ENCODE measurements at regions not wholly inside any gene's neighbourhood (a gene's known extent, or its start where the extent isn't known, plus 50 kb on each side); places are given as distances from the start of the nearest gene placed in this dataset.

DNA sequence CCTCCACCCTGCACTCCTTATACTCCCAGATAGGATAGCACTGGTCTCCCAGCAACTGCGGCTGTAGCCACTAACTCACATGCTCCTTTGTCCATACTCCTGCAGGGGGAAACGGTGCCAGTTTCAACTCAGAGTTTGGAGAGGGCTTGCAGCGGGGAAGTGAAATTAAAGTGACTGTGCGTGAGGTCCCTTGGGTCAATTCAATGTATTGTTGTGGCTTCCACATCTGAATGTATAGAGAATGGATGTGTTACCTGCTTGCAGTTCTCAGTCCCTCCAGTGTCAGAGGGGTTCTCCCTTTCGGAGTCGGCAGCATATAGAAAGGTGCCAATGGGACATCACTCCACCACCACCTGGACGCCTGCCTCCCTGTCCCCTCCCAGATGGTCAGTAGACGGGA is 93.6 kb upstream of the CNKSR3 start:
- ChIA-PET CTCF (no interaction called here), POLR2A (no interaction called here)
- Histone ChIP-seq H3F3A (replicated peaks; ENCODE audit: insufficient read depth) (no peaks in the 10 kb centered on the region), H3K36me3 (replicated peaks in 1 of 2; ENCODE audit: control insufficient read depth in 1 of 2, insufficient read depth in 2 of 2, low read length in 1 of 2) (no peaks in the 10 kb centered on the region), H4K20me1 (ENCODE audit: insufficient read depth) (no peaks in the 10 kb centered on the region), H3K27me3 (ENCODE audit: insufficient read depth) (no peaks in the 10 kb centered on the region), H2AFZ (ENCODE audit: low read depth) (no peak overlapping the region), H3K4me1 (ENCODE audit: control insufficient read depth in 1 of 2, insufficient read depth in 2 of 2, low read depth in 1 of 2, low read length in 1 of 2) (no peaks in the 10 kb centered on the region), H3K9me3 (no peaks in the 10 kb centered on the region), H3K27ac (ENCODE audit: low read depth in 2 of 2, low read length in 1 of 2) (no peak overlapping the region), H3K9ac (no peak overlapping the region), H3K79me2 (ENCODE audit: insufficient read depth) (no peaks in the 10 kb centered on the region), H3K4me3 (ENCODE audit: low read depth in 2 of 2, low read length in 1 of 2) (no peak overlapping the region), H3K4me2 (no peak overlapping the region), H3K9me2 (no peaks in the 10 kb centered on the region)
- no peak for TF ChIP-seq RCOR1 (IDR thresholded peaks at IDR 0.05; ENCODE audit: low read length)
- TF ChIP-seq, protein P1, sequence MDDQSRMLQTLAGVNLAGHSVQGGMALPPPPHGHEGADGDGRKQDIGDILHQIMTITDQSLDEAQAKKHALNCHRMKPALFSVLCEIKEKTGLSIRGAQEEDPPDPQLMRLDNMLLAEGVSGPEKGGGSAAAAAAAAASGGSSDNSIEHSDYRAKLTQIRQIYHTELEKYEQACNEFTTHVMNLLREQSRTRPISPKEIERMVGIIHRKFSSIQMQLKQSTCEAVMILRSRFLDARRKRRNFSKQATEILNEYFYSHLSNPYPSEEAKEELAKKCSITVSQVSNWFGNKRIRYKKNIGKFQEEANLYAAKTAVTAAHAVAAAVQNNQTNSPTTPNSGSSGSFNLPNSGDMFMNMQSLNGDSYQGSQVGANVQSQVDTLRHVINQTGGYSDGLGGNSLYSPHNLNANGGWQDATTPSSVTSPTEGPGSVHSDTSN (IDR thresholded peaks at IDR 0.05) = no peak
- WGBS (ENCODE audit: low lambda C conversion rate) = 88% methylated on average over 6 of the region's 8 CpGs
- DNase-seq = no peak

DNA sequence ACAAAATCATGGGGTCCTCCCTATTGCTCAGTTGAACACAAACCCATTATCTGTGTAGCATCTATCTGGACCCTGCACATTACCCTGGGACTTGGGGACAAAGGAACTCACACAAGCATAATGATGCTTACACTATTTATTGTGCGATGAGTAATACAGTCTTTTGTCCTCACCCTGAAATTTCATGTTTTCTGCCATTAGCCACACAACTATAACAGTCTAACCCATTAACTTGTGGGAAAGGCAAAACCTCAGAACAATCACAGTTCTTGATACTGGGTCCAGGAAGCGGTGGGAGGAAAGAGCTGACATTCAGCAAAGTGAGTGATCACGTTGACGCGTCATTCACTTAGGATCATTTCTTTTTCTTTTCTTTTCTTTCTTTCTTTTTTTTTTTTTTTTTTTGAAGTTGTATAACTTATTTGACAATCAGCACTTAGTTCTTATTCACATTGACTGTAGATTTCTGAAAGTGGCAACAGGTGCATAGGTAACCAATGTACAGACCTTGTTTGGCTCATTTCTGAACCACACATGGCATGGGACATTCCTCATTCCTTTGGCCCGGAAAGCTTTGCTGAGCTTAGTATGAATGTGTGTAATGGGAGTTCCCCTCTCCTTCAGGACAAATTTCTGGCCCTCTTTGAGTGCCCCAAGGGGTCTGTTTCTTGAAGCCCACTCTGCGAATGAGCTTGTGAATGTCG is 94.8 kb upstream of the CNKSR3 start:
- DNase-seq = no peak
- no peak overlapping the region for H2AFZ ChIP-seq (ENCODE audit: low read depth)
- POLR2A ChIA-PET = no interaction called here
- no peaks in the 10 kb centered on the region for H3K36me3 ChIP-seq (replicated peaks in 1 of 2; ENCODE audit: control insufficient read depth in 1 of 2, insufficient read depth in 2 of 2, low read length in 1 of 2)
- WGBS (ENCODE audit: low lambda C conversion rate) = 89% methylated on average over 8 of the region's 8 CpGs
- no peaks in the 10 kb centered on the region for H3K9me3 ChIP-seq
- H3K4me1 ChIP-seq (ENCODE audit: control insufficient read depth in 1 of 2, insufficient read depth in 2 of 2, low read depth in 1 of 2, low read length in 1 of 2) = no peaks in the 10 kb centered on the region
- no peak overlapping the region for H3K4me2 ChIP-seq
- no peaks in the 10 kb centered on the region for H3K9me2 ChIP-seq
- H3K27ac ChIP-seq (ENCODE audit: low read depth in 2 of 2, low read length in 1 of 2) = no peak overlapping the region
- H3K9ac ChIP-seq = no peak overlapping the region
- no peaks in the 10 kb centered on the region for H4K20me1 ChIP-seq (ENCODE audit: insufficient read depth)
- TF ChIP-seq, protein P2, sequence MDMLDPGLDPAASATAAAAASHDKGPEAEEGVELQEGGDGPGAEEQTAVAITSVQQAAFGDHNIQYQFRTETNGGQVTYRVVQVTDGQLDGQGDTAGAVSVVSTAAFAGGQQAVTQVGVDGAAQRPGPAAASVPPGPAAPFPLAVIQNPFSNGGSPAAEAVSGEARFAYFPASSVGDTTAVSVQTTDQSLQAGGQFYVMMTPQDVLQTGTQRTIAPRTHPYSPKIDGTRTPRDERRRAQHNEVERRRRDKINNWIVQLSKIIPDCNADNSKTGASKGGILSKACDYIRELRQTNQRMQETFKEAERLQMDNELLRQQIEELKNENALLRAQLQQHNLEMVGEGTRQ (IDR thresholded peaks at IDR 0.05; ENCODE audit: borderline replicate concordance, low read depth, low read length) = no peak
- TF ChIP-seq EZH2phosphoT487 (IDR thresholded peaks at IDR 0.05; ENCODE audit: borderline replicate concordance, low read depth) = no peak
- TF ChIP-seq, protein P3, sequence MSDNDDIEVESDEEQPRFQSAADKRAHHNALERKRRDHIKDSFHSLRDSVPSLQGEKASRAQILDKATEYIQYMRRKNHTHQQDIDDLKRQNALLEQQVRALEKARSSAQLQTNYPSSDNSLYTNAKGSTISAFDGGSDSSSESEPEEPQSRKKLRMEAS (IDR thresholded peaks at IDR 0.05; ENCODE audit: low read depth) = no peak
- no peak overlapping the region for H3K4me3 ChIP-seq (ENCODE audit: low read depth in 2 of 2, low read length in 1 of 2)
- no peaks in the 10 kb centered on the region for H3K27me3 ChIP-seq (ENCODE audit: insufficient read depth)
- CTCF ChIA-PET = interaction anchor here (0.8 kb wide), 1 partner anchor 12 kb away, joined by 3 read pairs; no protein-coding TSS in a partner anchor
- no peaks in the 10 kb centered on the region for H3K79me2 ChIP-seq (ENCODE audit: insufficient read depth)
- H3F3A ChIP-seq (replicated peaks; ENCODE audit: insufficient read depth) = no peaks in the 10 kb centered on the region

DNA sequence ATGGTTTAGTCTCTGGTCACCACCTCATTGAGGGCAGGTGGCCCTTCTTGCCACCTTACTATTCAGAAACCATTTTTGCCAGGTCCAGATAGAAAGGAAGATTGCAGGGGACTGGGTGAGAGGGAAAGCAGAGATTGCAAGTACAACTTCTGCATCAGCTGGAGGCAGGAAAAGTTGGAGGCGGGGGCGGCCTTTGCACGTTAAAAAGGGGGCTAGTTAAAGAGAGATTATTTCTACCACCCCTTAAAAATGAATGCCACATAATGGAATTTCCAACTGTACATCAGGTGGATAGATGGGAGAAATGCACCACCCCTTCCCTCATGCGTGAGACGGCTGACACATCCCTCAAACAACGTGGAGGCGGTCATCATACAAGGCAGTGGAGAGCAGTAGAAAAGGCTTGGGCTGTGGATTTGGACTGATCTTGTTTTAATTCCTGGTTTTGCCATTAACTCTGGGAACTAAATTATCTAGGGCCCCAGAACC is 95.4 kb upstream of the CNKSR3 start:
- Histone ChIP-seq H3K4me1 (ENCODE audit: control insufficient read depth in 1 of 2, insufficient read depth in 2 of 2, low read depth in 1 of 2, low read length in 1 of 2) (no peaks in the 10 kb centered on the region), H2AFZ (ENCODE audit: low read depth) (no peak overlapping the region), H3K79me2 (ENCODE audit: insufficient read depth) (no peaks in the 10 kb centered on the region), H3K36me3 (replicated peaks in 1 of 2; ENCODE audit: control insufficient read depth in 1 of 2, insufficient read depth in 2 of 2, low read length in 1 of 2) (no peaks in the 10 kb centered on the region), H4K20me1 (ENCODE audit: insufficient read depth) (no peaks in the 10 kb centered on the region), H3K4me2 (no peak overlapping the region), H3K27ac (ENCODE audit: low read depth in 2 of 2, low read length in 1 of 2) (no peak overlapping the region), H3K27me3 (ENCODE audit: insufficient read depth) (no peaks in the 10 kb centered on the region), H3K9me2 (no peaks in the 10 kb centered on the region), H3K9ac (no peak overlapping the region), H3K4me3 (ENCODE audit: low read depth in 2 of 2, low read length in 1 of 2) (no peak overlapping the region), H3K9me3 (no peaks in the 10 kb centered on the region), H3F3A (replicated peaks; ENCODE audit: insufficient read depth) (no peaks in the 10 kb centered on the region)
- WGBS (ENCODE audit: low lambda C conversion rate) = 96% methylated on average over 7 of the region's 7 CpGs
- DNase-seq = no peak
- TF ChIP-seq RXRA (IDR thresholded peaks at IDR 0.05; ENCODE audit: borderline replicate concordance, low read depth) (no peak), NRF1 (IDR thresholded peaks at IDR 0.05; ENCODE audit: low read depth, low read length) (no peak), POLR2AphosphoS5 (IDR thresholded peaks at IDR 0.05; ENCODE audit: low read depth, low read length) (no peak), ELF1 (IDR thresholded peaks at IDR 0.05) (no peak), TEAD4 (IDR thresholded peaks at IDR 0.05; ENCODE audit: borderline replicate concordance, insufficient read depth) (no peak), MEF2A (IDR thresholded peaks at IDR 0.05; ENCODE audit: borderline replicate concordance, low read depth) (no peak), SMC3 (IDR thresholded peaks at IDR 0.05; ENCODE audit: low read depth, low read length) (no peak), EP300 (IDR thresholded peaks at IDR 0.05; ENCODE audit: borderline replicate concordance in 1 of 2, low read depth in 1 of 2, low read length in 1 of 2) (no peak), FOXJ3 (CRISPR knock-in tag; IDR thresholded peaks at IDR 0.05) (no peak), SIN3A (IDR thresholded peaks at IDR 0.05; ENCODE audit: borderline replicate concordance, low read depth, low read length) (no peak), TCF12 (IDR thresholded peaks at IDR 0.05) (no peak), EZH2phosphoT487 (IDR thresholded peaks at IDR 0.05; ENCODE audit: borderline replicate concordance, low read depth) (no peak), GATA2 (CRISPR knock-in tag; IDR thresholded peaks at IDR 0.05) (no peak)
- TF ChIP-seq, protein P4, sequence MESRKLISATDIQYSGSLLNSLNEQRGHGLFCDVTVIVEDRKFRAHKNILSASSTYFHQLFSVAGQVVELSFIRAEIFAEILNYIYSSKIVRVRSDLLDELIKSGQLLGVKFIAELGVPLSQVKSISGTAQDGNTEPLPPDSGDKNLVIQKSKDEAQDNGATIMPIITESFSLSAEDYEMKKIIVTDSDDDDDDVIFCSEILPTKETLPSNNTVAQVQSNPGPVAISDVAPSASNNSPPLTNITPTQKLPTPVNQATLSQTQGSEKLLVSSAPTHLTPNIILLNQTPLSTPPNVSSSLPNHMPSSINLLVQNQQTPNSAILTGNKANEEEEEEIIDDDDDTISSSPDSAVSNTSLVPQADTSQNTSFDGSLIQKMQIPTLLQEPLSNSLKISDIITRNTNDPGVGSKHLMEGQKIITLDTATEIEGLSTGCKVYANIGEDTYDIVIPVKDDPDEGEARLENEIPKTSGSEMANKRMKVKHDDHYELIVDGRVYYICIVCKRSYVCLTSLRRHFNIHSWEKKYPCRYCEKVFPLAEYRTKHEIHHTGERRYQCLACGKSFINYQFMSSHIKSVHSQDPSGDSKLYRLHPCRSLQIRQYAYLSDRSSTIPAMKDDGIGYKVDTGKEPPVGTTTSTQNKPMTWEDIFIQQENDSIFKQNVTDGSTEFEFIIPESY (IDR thresholded peaks at IDR 0.05; ENCODE audit: borderline replicate concordance, low read depth) = no peak
- POLR2A ChIA-PET = no interaction called here
- CTCF ChIA-PET = interaction anchor here (0.8 kb wide), 1 partner anchor 11 kb away, joined by 3 read pairs; no protein-coding TSS in a partner anchor
